ENCODE measurements at regions not wholly inside any gene's neighbourhood (a gene's known extent, or its start where the extent isn't known, plus 50 kb on each side); places are given as distances from the start of the nearest gene placed in this dataset.
A peak's percentile ranks its signal among the peaks of the same experiment; 100 is the strongest.

DNA sequence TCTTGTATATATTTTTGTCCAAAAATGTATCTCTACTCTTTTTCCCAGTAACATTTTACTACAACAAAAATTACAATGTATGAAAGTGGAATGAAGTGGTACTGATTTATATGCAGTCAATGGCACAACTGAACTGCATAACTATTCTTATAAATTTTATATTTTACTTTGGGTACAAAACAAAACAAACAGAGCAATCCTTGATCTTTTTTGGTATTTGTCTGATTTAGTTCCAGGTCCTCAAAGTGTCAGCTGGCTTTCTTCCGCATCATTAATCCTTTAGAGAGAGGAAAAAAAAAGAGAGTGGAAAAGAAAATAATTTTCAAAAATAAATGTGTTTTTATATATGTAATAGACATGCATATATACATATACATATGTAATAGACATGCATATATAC, 252.4 kb upstream of the SLIT2 start:
- DNase-seq (ENCODE audit: low read depth), result no peak

GRCh38 chr4:19993242-19993641, 258.5 kb upstream of the SLIT2 start:
- DNase-seq (ENCODE audit: low read depth), result no peak

DNA sequence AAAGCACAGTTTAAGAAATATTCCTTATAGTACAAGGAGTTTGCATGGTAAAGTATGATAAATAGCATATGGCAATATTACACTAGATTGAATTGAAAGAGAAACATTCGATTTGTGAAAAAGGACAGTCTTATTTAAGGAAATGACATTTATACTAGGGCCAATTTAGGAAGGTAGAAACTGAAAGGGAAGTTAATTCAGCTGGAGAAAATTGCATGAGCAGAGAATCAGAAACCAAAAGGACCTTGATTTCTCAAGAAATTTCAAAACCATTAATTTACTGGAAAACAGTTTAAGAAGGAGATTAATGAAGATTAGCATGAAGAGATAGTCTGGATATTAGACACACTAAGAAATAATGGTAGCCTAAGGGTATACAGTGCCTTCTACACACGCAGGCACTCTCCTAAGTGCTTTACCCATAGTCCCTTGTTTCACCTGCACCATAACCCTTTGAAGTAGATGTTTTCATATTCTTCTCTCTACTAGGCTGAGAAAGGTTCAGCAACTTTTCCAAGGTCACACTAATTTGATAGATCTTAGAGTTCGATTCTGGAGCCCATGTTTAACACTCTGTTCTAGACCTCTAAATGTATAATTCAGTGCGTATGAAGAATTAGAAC, 259.1 kb upstream of the SLIT2 start:
- DNase-seq (ENCODE audit: low read depth), result no peak

DNA sequence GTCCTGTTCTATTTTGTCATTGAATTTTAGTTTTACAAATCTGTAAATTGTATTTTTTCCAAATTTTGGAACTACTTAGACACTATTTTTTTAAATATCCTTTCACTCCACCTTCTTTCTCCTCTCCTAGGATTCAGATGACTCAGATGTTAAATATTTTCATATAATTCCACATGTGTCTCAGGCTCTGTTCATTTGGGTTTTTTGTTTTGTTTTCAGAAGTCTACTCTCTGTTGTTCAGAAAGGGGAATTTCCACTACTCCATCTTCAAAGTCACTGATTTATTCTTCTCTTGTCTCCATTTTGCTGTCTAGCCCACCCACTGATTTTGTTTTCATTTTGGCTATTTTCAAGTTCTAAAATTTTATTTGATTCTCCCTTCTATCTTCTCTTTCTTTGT, 264.0 kb upstream of the SLIT2 start:
- DNase-seq (ENCODE audit: low read depth), result peak; percentile 17

DNA sequence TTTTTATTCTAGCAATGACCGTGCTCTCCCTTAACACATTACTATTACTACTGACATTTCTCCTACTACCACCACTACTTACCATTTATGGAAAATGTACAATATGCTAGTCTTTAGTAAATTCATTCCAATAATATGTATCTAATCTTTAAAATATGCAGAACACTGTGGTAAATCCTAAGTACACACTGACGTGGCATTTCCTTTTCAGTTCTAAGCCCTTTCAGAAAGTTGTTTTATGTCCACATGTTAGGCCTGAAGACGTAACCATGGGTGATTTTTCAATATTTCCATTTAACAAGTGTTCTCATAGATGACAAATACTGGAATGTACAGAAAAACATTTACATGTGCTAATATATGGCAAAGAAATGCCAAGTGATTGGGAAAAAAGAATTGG, 268.6 kb upstream of the SLIT2 start:
- peak; percentile 55 for DNase-seq (ENCODE audit: low read depth)

DNA sequence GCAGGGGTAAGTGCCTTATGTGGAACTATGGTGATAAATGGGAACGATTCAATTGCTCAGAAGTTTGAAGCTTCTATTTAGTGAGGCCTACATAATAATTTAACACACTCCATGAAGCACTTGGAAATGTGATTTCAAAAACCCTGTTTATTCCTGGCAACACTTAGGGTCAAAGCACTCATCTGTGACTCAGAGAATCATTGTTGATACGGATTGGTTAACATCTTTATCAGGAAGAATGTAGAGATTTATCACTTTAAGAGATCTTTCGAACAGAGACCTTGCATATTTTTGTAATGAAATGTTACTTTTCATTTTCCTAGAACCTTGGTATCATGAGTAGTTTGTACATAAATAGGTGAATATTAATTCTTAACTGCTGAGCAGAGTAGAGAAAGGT, 269.1 kb upstream of the SLIT2 start:
- DNase-seq (ENCODE audit: low read depth), result peak; percentile 15

DNA sequence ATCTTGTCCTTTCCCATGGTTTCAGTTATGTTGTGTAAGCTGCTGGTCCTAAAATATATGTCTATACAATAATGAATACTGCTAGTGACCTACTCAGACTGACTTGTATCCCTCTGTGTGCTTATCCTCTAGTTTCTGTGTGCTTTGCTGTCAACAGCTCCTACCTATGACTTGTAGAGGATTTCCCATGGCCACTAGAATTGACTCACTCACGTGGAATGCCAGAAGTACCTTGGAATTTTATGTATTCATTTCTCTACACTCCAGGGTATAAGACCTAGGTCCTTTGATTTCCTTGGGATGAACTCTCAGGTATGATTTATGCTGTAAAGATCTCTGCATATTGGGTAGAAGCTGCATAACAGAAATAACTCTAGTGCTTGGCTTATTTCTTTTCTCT, 279.9 kb upstream of the SLIT2 start:
- DNase-seq (ENCODE audit: low read depth), result peak; percentile 6

GRCh38 chr4:19969492-19969891, 282.2 kb upstream of the SLIT2 start:
- DNase-seq (ENCODE audit: low read depth), result no peak

- no peak for DNase-seq (ENCODE audit: low read depth)
Measured at GRCh38 chr4:19961091-19961490, 290.6 kb upstream of the SLIT2 start.

DNA sequence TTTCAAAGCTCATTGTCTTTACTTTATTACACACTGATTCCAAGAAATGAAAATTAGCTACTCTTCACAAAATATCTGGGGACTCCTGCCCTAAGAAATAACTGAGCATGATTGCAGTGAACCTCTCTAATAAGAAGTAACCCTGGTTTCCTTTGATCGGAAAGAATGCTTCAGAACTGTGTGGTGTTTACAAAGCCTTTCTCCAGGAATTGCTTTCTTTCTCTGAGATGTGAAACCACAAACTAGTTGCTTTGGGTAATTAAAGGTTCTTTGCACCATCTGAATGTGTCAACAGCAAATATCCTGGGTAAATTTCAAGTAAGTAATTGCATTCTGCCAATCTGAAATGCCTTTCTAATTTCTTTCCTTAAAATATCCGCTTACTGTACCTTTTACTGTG, 292.9 kb upstream of the SLIT2 start:
- no peak for DNase-seq (ENCODE audit: low read depth)

DNA sequence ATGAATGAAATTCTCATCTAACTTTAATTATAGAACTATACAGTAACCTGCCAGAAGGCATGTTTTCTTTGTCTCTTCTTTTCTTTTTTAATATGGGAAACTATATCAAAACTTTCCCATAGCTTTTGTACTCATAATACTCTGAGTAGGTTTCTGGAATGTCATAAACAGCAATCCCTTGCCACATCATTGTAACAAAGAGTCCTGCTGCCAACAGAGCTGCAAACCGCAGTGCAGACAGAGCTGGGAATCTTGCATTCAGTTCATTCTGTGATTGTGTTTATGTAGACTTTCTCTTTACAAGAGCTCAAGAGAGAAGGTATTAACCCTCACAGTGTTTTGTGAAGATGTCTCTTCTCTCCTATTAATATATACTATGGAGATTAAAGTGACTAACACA, 304.4 kb upstream of the SLIT2 start:
- no peak for DNase-seq (ENCODE audit: low read depth)

DNA sequence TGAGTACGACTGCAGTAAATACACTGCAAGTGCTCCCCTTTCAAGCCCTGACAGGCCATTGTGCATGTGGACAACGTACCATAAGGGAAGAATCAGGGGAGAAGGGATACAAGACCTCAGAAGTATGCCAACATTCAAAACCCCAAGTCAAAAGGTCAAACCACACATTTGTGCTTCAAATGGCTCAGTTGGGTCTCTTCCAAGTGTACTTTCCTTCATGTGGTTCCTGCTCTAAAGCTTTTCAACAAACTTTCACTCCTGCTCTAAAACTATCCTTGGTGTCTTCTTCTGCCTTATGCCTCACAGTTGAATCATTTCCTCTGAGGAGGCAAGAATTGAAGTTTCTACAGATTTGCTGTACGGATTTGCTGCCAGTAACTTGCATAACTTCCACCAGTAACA, 305.7 kb upstream of the SLIT2 start:
- DNase-seq (ENCODE audit: low read depth), result peak; percentile 80

- peak; percentile 8 for DNase-seq (ENCODE audit: low read depth)
Measured at GRCh38 chr4:19945501-19945900, 306.2 kb upstream of the SLIT2 start.

GRCh38 chr4:19944806-19945205, 306.9 kb upstream of the SLIT2 start:
- no peak for DNase-seq (ENCODE audit: low read depth)

GRCh38 chr4:19944251-19944650, 307.5 kb upstream of the SLIT2 start:
- no peak for DNase-seq (ENCODE audit: low read depth)

- DNase-seq (ENCODE audit: low read depth), result peak; percentile 2
Measured at GRCh38 chr4:19941434-19941833, 310.3 kb upstream of the SLIT2 start.

- DNase-seq (ENCODE audit: low read depth), result no peak
Measured at GRCh38 chr4:19940861-19941260, 310.8 kb upstream of the SLIT2 start.

DNA sequence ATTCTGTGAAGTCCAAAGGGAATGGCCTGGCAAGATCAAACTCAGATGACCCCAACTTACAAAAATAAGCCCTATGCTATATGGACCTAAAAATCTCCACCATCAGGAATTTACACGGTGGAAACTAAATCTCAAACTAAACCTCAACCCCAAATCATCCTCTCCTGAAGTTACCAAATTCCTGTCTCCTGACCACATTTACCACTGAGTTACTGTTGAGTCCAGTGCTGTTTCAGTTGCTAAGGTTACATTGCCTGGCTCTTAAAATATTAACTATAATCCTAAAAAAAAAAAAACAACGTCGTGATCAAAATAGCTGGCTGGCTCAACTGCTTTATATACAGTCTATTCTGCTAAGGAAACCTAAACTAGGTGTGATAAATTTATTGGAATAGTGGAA, 315.2 kb upstream of the SLIT2 start:
- DNase-seq (ENCODE audit: low read depth), result peak; percentile 19

- no peak for DNase-seq (ENCODE audit: low read depth)
Measured at GRCh38 chr4:19930742-19931141, 321.0 kb upstream of the SLIT2 start.

DNA sequence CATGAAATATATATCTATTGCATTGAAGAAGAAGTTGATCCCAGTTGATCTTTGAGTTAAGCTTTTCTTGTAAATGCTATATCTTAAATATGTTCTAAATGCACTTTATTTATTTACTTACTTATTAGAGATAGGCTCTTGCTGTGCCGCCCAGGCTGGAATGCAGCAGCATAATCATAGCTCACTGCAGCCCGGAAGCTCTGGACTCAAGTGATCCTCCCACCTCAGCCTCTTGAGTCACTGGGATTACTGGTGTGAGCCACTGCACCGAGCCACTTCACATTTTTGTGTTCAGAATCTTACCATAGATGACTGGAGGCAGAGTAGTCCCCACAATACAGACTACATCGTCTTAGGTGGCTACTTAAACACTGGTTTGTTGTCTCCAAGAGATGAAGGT, 324.3 kb upstream of the SLIT2 start:
- peak; percentile 44 for DNase-seq (ENCODE audit: low read depth)

GRCh38 chr4:19925516-19925915, 326.2 kb upstream of the SLIT2 start:
- no peak for DNase-seq (ENCODE audit: low read depth)

DNA sequence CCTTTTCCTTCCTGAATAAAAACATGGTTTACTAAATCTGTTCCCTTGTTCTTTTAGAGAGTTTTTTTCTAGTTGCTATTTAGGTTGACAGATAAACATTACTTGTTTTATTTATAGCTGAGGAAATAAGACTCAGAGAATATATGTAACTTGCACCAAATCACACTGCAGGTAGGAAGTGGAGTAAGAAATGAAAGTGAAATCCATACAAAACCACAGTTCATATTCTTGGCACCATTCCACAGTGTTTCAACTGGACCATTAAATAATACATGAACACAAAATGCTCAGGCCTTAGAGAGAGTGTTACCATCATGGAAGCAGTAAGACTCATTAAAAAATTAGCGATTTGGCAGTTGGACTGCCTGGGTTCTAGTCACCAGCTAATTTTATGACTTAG, 326.9 kb upstream of the SLIT2 start:
- peak; percentile 19 for DNase-seq (ENCODE audit: low read depth)

DNA sequence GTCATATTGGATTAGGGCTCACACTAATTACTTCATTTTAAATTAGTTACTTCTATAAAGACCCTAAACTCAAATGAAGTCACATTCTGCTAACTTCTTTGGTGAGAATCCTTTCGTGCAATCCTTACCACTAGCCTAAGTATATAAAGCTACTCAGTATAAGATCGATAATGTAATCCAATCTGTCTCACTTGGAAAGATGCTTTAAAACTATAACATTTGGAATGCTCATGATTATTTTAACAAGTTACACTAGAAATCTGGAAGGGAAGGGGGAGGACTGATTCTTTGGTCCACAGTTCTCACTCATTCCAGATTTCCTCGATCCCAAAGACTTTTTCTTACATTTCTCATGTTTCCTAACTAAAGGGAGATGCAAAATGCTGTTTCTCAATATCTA, 336.4 kb upstream of the SLIT2 start:
- DNase-seq (ENCODE audit: low read depth), result no peak

- DNase-seq (ENCODE audit: low read depth), result no peak
Measured at GRCh38 chr4:19913650-19914049, 338.1 kb upstream of the SLIT2 start.

Data from Daoy (cell line).